GM18507 (cell line): ENCODE measurements at regions not wholly inside any gene's neighbourhood (a gene's known extent, or its start where the extent isn't known, plus 50 kb on each side); places are given as distances from the start of the nearest gene placed in this dataset.
A peak's percentile ranks its signal among the peaks of the same experiment; 100 is the strongest.
"Not testable (repeated sequence)": the region's sequence is repeated elsewhere in the genome, so short reads cannot be mapped to it uniquely, and the experiment has no call there.

Experiments used
- DNase-seq: peaks from one replicate; pipeline ENCODE4 v3.0.0; 2011; ENCODE audit warnings: low read depth; ENCODE audit not compliant: insufficient read length; ENCODE audit errors: extremely low spot score
- FAIRE-seq: peaks from 2 replicates; lab custom pipeline; 2011; peaks lifted over from hg19 to GRCh38; lab: Jason Lieb, UNC

DNA sequence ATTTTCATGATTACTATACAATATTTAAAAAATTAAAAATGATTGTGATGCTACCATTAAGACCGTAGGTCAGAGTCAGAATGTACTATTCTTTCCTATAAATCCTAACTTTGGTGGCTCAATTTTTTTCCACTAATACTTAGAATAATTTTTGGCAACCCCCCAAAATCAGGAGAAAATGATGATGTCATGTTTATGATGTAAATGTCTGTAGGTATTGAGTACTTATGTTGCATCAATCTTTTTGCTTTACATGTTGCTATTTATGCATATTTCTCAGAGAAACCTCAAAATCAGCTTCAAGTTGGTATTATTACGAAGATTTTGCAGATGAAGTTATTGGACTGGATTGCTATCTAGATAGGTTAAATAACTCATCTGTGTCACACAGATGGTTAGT, 371.2 kb downstream of the ADGRL2 start:
- FAIRE-seq (no peak), DNase-seq (no peak)

DNA sequence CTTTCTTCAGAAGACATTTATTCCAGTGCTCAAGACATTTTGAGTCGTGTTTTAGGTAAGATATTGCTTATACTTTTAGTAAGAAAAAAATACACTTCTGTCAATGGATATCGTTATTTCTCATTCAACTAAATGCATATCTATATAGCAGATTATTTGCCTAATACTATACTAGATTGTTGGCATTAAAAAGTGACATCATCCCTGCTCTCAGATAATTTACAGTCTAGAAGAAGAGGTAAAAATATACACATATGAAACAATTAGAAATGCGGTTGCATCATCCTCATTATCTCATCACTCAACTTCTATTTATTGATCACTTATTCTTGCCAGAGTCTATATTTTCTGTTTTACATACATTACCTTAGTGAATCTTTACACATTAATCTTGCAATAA, 367.7 kb downstream of the ADGRL2 start:
- FAIRE-seq (no peak), DNase-seq (no peak)

DNA sequence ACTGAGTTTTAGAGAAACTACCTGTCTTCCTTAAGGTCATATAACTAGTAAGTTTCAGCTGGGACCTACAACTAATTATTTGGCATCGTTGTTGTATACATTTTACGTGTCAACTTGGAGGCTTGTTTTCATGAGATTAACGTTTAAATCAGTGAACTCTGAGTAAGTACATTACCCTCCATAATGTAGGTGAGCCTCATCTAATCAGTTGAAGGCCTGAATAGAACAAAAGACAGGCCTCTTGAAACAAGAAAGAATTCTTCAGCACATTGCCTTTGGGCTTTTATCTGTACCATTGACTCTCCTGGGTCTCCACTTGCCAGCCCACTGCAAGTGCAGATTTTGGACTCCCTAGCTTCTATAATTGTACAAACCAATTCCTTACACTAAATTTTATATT, 364.6 kb downstream of the ADGRL2 start:
- FAIRE-seq, result no peak
- no peak for DNase-seq

DNA sequence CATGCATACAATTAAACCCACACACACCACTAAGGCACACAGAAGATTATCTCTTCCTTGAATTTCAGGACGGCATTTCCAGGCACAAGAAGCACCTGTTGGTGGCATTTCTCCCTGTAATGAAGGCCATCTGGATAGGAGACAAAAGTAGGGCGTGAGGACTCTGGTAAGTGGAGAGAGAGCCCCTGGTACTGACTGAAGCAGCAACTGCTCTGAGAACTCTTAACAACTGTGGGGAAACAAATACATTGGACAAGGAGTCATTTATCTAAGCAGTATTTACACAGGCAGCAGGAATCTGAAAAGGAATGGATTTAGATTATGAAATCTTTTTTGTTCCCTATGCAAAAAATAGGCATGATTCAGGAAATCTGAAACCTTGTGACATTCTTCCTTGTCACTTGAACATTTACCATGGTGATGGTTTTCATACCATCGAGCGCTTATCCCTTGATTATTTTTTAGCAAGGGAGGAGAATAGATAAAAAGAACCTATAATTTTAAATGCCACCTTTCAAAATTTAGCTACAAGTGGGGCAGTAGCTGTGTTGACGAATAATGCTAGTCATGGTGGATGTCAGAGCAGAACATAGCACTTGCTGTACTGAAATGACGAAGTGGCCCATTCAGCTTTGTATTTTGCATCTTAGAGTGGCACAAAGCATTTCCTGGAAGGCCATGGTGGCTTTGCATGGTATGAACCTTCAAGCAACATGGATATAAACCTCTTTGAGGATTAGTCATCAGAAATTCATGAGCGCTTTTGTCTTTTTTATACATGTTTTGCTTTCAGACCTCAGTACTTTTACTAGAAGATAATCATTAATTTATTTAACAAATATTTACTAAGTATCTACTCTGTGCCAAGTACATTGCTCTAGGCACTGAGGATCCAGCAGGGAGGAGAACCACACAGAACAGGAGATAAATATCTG, 362.0 kb downstream of the ADGRL2 start:
- FAIRE-seq (no peak), DNase-seq (no peak)

DNA sequence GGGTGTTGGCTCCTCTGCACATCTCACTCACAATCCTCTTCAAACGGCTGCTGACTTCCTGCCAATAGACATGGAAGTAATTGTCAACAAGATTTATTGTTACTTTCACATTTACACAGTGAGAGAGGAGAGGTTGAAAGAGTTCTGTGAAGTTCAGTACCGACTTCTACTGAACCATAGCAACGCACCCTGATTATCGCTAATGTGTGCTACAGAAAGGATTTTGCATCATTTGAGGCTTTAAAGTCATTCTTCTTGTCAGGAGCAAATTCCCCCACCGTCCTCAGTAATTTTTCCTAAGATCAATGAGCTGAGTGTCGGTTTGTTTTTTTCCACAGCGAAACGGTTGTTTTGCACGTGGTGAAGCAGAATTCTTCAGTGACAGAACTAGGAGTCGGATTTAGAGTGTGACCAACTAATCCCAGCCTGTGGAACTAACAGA, 361.0 kb downstream of the ADGRL2 start:
- DNase-seq (no peak), FAIRE-seq (peak; percentile 46)

DNA sequence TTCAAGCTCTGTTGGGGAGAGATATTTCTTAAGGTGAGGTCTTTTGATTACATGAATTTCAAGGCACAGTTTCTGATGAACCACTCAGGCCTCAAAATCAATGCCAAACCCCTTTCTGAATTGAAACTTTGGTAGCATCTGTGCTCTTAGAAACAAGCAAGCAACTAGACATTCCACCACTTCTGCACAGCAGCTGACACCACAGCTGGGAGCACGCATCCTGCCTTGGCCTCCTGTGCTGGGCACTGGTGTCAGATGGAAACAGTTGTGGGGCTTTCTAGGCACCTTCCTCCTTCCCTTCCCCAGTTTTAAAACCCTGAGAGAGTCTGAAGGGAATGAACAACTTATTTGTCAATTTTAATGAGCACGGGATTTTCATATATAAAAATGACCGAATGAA, 360.2 kb downstream of the ADGRL2 start:
- FAIRE-seq (no peak), DNase-seq (no peak)

DNA sequence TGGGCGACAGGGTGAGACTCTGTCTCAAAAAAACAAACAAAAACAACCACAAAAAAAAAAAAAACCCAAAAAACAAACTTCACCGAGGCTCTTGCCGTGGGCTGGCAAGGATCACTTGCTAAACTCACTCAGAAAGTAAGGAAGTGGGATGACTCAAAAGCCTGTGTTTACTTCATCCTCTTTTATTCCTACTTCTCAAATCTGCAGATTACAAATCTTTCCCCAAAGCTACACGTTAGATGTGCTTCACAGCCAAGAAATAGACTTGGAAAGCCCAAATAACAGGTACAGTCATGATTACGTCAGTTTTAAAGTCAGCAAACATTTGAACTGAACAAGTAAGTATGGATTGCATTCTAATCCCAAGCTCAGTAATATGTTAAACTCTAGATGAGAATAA, 359.3 kb downstream of the ADGRL2 start:
- FAIRE-seq, result no peak
- DNase-seq, result no peak

DNA sequence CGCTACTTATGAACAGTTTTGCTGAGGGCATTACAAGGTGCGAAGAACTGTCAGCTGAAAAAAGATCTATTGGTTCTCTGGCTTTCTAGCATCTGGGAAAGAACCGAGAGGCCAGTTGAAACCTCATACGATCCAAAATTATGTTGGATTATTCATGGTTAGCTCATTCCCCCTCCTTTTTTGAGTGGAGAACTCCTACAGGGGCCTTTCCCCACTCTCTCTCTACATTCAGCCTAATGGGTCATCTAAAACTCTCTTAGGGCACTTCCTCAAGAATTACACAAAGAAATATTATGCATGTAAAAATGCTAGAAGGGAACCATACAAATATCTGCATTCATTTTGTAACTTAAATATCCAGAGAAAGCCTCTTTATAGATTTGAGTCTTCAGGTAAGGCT, 358.2 kb downstream of the ADGRL2 start:
- FAIRE-seq (no peak), DNase-seq (no peak)

DNA sequence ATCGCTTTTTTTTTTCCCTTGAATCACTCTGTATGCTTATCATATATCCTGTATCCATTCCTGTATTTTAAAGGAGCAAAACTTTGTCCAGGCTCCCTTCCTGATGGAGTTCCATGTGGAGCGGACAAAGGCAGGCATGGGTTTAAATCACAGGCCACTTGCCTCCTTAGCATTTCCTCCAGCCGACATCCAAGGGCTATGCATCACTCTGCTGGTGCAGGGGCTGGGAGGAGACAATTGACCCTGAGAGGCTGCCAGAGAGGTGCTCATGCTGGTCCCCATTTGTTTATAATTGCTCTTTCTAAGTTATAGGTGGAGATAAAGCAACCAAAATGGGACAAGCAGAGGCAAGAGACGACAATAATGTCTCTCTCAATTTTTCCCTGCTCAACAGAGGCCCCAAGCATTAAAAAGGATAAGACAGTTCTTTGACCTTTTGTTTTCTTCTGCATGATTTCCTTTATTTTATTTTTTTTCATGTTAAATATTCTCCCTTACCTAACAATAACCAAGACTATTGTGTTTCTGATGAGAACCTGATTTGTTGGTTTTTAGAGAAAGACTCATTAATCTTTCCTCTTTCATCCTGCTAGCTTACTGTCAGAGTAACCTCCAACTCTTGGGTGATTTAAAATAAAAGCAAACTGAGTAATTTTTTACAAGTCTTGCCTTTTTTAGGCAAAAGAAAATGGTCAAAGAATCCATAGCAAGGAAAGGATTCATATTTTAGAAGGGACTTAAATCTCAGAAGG, 353.7 kb downstream of the ADGRL2 start:
- FAIRE-seq (no peak), DNase-seq (no peak)

DNA sequence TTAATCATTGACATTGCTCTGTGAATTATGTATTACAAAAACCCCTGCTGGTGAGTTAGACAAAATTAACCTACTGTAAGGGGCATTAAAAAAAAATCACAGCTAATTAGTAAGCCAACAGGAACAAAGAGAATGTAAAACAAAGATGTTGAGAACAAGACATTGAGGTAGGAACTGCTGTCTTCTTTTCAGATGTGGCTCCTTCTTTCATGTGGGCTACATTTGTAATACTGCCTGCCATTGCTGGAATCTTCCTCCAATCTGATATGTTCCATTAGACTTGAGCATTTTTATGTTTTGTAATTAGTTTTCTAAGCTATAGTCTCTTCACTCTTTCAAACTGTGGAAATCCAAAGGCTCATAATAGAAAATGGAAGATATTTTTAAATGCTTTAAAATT, 353.0 kb downstream of the ADGRL2 start:
- FAIRE-seq (no peak), DNase-seq (no peak)

DNA sequence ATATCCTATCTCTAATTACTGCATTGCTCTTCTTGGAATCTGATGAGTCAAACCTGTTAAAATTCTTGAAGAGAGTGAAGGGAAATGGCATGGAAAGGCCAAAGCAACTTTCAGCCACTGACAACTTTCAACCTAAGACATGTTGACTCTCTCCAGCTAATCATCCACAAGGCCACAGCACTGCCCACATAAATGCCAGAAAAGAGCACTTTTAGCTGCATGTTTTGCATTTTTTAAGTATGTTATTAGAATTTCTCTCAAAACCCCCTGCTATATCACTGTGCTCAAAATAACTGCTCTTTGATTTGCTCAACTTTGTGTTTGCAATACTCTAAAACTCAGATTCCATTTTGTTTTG, 352.5 kb downstream of the ADGRL2 start:
- DNase-seq (no peak), FAIRE-seq (no peak)

DNA sequence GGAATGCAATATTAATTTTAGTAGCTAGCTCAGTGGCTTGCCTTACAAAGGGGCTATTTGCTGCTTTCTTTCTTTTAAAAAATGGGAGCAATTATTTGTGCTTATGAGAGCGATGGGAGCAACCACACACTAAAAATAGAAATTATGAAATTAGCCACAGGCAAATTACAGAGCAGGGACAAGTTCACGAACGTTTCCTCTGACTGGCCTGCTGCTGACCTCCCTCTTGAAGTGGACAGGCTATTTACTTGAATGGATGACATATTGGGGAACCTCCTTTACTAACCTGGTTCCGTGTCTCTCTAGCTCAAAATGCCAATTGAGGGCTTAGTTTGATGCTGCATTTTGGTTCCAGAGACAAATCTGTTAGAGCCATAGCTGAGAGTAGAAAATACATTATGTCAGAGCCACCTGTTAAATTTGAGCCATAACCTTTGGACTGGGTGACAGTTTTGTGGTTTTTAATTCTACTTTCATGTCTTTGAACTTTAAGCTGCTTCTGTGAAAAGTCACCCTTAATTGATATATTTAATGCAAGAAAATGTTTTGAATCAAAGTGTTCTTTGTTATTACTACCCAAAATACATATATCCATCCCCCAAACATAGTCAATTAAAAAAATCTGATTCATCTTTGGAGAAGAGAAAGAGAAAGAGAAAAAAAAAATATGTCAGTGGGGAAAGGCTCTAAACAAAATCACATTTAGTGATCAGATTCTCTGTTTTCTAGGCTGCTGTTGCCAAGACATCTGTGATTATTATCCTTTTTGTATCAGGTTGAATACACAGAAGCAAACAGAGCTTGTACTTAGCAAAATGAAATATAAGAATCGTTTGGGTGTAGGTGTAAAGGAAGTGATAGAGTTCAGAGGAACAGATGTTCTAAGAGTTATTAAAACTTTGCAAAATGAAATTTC, 351.9 kb downstream of the ADGRL2 start:
- no peak for DNase-seq
- FAIRE-seq, result peak; percentile 21

DNA sequence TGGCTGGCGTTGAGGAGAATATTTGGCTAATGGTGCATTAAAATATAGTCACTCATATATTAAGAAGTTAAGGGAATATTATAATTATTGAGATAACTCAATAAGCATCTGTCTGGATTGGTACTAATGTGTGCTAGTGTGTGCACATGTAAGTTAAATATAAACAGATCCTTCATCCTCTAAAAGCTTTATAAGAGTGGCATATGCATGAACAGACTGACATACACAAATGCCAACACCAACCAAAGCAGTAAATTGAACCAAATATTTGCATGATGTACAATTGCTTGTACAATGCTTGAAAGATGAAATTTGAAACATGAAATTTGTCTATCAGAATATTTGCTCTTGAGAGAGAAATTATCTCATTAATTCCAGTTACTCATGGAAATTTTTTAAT, 344.9 kb downstream of the ADGRL2 start:
- FAIRE-seq, result no peak

DNA sequence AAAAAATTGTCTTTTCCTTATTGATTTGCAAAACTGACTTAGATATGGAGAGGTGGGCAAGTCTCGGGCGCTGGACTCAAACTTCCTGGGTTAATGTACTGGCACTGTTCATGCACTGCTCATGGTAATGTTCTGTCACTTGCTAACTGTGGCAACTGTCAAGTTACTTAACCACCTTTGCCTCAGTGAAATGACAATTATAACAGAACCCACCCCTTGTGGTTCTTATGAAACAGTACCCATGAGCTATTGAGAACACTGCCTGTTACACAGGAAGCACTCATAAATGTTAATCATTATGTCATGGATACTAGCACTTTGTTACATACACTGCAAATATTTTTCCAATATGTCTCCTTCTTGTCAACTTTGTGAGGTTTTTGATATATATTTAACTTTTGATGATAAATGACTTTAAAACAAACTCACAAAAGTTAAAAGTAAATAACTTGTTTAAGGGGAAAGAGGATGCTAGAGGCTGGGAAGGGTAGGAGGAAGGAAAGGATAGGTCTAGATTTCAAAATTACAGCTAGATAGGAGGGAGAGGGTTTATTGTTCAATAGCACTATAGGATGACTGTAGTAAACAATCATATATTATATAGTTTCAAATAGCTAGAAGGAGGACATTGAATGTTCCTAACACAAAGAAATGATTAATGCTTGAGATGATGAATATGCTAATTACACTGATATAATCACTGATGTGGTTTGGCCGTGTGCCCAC, 342.5 kb downstream of the ADGRL2 start:
- no peak for FAIRE-seq
- DNase-seq, result no peak

More for the DNA sequence above, 344.9 kb downstream of the ADGRL2 start:
- DNase-seq, result no peak

DNA sequence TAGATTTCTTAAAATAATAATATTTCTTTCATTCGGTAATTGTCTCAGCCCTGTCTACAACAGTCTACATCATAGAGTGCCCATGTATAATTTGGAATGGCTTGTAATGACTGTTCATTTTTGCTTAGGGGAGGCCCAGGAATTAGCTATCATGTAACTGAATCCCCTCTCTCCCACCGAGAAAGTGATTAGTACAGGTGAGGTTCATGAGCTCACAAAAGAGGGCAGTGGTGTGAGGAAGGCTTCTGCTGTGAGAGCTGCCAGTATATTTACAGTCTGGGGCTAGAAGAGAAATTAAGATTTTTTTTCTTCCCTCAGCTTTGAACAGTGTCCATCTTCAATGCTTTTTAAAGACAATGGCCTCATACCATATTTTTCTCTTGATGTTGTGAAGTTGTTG, 340.7 kb downstream of the ADGRL2 start:
- FAIRE-seq (no peak), DNase-seq (no peak)

DNA sequence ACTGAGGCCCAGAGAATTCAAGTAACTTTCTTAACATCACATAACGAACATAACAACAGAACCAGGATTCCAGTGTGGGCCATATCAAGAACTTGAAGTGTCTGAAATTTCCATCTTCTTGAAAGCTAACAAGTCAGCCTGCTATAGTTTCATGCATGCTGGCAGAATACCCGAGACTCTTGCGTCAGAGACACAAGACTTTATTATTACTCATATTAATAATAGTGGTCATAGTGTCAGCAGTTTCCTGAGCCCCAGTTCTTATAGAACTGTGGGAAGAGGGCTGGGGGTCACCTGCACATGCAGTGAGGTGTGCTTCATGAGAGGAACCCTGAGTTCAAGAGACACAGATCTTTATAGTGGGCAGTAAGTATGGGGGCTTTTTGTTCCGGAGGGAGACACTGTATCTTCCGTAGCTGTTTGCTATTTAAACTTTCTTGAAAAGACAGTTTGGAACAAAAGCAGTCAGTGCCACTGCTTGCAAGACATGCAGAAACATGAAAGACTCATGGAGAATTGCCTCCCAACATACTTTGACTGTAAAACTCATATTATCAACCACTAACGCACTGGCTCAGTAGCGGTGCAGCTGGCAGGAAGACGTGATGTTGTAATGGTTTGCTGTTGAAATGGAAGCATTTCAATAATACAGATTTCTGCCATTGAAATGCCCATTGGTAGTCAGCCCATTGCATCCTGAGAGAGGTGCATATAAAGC, 339.2 kb downstream of the ADGRL2 start:
- FAIRE-seq (no peak), DNase-seq (no peak)

DNA sequence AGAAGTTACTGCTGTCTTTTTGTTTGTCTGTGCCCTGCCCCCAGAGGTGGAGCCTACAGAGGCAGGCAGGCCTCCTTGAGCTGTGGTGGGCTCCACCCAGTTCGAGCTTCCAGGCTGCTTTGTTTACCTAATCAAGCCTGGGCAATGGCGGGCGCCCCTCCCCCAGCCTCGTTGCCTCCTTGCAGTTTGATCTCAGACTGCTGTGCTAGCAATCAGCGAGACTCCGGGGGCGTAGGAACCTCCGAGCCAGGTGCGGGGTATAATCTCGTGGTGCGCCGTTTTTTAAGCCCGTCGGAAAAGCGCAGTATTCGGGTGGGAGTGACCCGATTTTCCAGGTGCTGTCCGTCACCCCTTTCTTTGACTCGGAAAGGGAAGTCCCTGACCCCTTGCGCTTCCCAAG, 335.6 kb downstream of the ADGRL2 start:
- DNase-seq, FAIRE-seq: not testable (repeated sequence)

DNA sequence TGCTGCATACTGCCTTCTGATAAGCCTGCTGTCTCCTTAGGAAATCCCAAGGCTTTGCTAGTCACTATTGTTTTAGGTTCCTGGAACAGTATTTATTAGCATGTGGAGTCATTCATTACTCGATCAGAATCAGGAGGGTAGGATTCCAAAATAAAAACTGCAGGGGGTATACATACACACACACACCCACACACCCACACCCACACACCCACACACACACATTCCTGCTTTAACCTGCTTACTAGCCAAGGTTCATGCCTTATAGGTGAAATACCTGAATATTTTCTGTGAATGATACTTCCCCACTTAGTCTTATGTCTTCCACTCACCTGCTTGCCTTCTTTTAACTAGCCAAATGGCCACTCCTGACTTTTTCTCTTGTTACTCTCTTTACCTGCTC, 325.1 kb downstream of the ADGRL2 start:
- DNase-seq, result no peak
- FAIRE-seq, result no peak

DNA sequence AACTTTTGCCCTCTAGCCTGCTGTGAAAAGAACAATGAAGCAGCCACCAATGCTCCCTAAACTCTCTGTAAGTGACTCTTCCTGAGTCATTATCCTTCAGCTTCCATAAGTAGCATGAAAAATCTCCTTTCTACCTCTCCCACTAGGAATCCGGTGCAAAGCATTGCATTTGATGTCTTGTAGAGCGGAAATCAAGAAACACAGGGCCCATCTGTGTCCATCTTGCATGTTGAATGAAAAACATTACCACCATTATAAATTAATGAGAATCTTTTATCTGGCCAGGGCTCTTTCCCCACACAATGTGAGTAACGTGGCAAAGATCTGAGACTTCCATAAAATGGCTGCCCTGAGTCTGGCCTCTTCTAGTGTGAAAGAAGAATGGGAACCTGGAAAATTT, 324.4 kb downstream of the ADGRL2 start:
- no peak for DNase-seq
- no peak for FAIRE-seq
